Loucy (cell line): ENCODE measurements at regions not wholly inside any gene's neighbourhood (a gene's known extent, or its start where the extent isn't known, plus 50 kb on each side); places are given as distances from the start of the nearest gene placed in this dataset.

Source experiments
- H2AFZ ChIP-seq: fragments of 200-600 bp; sonication (generic); 2 replicates; pipeline ENCODE4 v1.6.0; 2016; ENCODE audit warnings: antibody characterized with exemption, mild to moderate bottlenecking, low read length, moderate library complexity
- H3F3A ChIP-seq: fragments of 200-600 bp; 2 replicates; pipeline ENCODE4 v1.6.0; 2016; ENCODE audit warnings: antibody characterized with exemption, low read depth, mild to moderate bottlenecking
- H3K27me3 ChIP-seq: fragments of 200-600 bp; sonication (generic); 2 replicates; pipeline ENCODE4 v1.6.1; 2014; ENCODE audit warnings: low read length, mild to moderate bottlenecking; ENCODE audit not compliant: insufficient read depth, poor library complexity, severe bottlenecking
- H3K36me3 ChIP-seq: fragments of 200-600 bp; sonication (generic); 2 replicates; pipeline ENCODE4 v1.6.1; 2016; ENCODE audit warnings: low read length; ENCODE audit not compliant: insufficient read depth
- H3K4me1 ChIP-seq: fragments of 200-600 bp; sonication (generic); 2 replicates; pipeline ENCODE4 v1.5.1; 2014; ENCODE audit warnings: low read length, mild to moderate bottlenecking; ENCODE audit not compliant: insufficient read depth, poor library complexity, severe bottlenecking
- H3K4me2 ChIP-seq: fragments of 200-600 bp; sonication (generic); 2 replicates; pipeline ENCODE4 v1.6.0; 2014; ENCODE audit warnings: antibody characterized with exemption, low read length, low read depth, mild to moderate bottlenecking; ENCODE audit not compliant: poor library complexity, severe bottlenecking
- H3K4me3 ChIP-seq: fragments of 200-600 bp; sonication (generic); 2 replicates; pipeline ENCODE4 v1.5.1; 2014; ENCODE audit warnings: low read length, mild to moderate bottlenecking, mixed read lengths; ENCODE audit not compliant: poor library complexity, severe bottlenecking
- H3K79me2 ChIP-seq: fragments of 200-600 bp; sonication (generic); 2 replicates; pipeline ENCODE4 v1.6.1; 2014; ENCODE audit warnings: low read length; ENCODE audit not compliant: insufficient read depth
- H3K9ac ChIP-seq: fragments of 200-600 bp; sonication (generic); 2 replicates; pipeline ENCODE4 v1.6.0; 2014; ENCODE audit warnings: mild to moderate bottlenecking, low read depth, low read length, moderate library complexity; ENCODE audit not compliant: poor library complexity, severe bottlenecking
- H3K9me2 ChIP-seq: fragments of 200-600 bp; sonication (generic); replicated peaks from 2 replicates; pipeline ENCODE4 v1.6.1; 2016; ENCODE audit warnings: low read depth, low read length, mixed read lengths
- H3K9me3 ChIP-seq: fragments of 200-600 bp; sonication (generic); 2 replicates; pipeline ENCODE4 v1.6.1; 2014; ENCODE audit warnings: mild to moderate bottlenecking, antibody characterized with exemption, low read length, low read depth; ENCODE audit not compliant: insufficient read depth
- H4K20me1 ChIP-seq: fragments of 200-600 bp; sonication (generic); 2 replicates; pipeline ENCODE4 v1.6.0; 2014; ENCODE audit warnings: antibody characterized with exemption, low read length, mild to moderate bottlenecking; ENCODE audit not compliant: insufficient read depth, poor library complexity, severe bottlenecking
- CTCF ChIP-seq: fragments of 200-600 bp; sonication (generic); conservative IDR thresholded peaks from 2 replicates; pipeline ENCODE4 v1.5.1; 2014; ENCODE audit warnings: mild to moderate bottlenecking, antibody characterized with exemption, low read length
- EZH2phosphoT487 ChIP-seq: fragments of 200-600 bp; IDR thresholded peaks from 2 replicates; pipeline ENCODE4 v1.6.1; 2018; ENCODE audit warnings: antibody characterized with exemption, mild to moderate bottlenecking, moderate library complexity, borderline replicate concordance

DNA sequence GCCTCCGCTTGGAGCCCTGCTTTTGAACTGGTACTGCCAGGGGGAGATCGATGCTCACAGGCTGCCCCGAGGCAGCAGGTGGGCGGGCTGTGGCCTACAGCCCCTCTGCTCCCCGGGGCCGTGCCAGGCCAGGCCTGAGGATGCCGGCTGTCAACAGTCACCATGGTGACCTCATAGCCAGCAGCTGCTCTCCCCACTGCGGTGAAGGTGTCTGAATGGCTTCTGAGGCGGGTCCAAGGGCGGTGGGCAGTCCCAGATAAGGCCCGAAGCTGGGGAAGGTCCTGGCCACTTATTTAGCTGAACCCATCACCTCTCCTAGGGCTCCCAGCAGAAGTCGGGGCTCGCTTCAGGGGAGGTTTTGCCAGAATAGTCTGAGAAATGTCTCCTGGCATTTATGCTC, 179.3 kb downstream of the ARHGAP12 start:
- Histone ChIP-seq H3K36me3 (no peaks in the 10 kb centered on the region), H3K27me3 (no peaks in the 10 kb centered on the region), H3K4me1 (peaks cover 11% of the 10 kb centered on the region), H3K4me3 (no peak overlapping the region), H3K9ac (no peak overlapping the region), H3F3A (no peaks in the 10 kb centered on the region), H3K4me2 (no peak overlapping the region), H3K9me3 (no peaks in the 10 kb centered on the region), H2AFZ (no peak overlapping the region), H3K9me2 (no peaks in the 10 kb centered on the region), H4K20me1 (no peaks in the 10 kb centered on the region), H3K79me2 (no peaks in the 10 kb centered on the region)
- no peak for TF ChIP-seq CTCF
- no peak for TF ChIP-seq EZH2phosphoT487

- TF ChIP-seq CTCF (no peak), EZH2phosphoT487 (no peak)
- Histone ChIP-seq H4K20me1 (no peaks in the 10 kb centered on the region), H3K9me3 (no peaks in the 10 kb centered on the region), H3K4me2 (no peak overlapping the region), H3F3A (no peaks in the 10 kb centered on the region), H3K4me3 (no peak overlapping the region), H3K9me2 (no peaks in the 10 kb centered on the region), H2AFZ (peak overlapping the region; percentile 13; the same call in 1 of the 2 replicates), H3K4me1 (peaks cover 11% of the 10 kb centered on the region), H3K79me2 (no peaks in the 10 kb centered on the region), H3K27me3 (no peaks in the 10 kb centered on the region), H3K36me3 (no peaks in the 10 kb centered on the region), H3K9ac (no peak overlapping the region)
Measured at GRCh38 chr10:31745612-31746376, 182.8 kb downstream of the ARHGAP12 start.

DNA sequence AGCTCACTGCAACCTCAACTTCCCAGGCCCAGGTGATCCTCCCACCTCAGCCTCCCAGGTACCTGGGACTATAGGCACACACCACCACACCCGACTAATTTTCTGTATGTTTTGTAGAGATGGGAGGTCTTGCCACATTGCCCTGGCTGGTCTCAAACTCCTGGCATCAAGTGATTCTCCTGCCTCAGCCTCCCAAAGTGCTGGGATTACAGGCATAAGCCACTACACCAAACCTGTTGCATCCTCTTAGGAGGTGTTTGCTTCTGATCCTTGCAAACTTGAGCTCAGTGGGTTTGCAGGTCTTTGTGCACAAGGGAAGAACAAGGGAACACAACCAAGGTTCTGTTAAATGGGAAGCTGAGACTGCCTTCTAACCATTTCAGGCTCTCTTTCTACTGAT, 184.6 kb downstream of the ARHGAP12 start:
- TF ChIP-seq CTCF (no peak), EZH2phosphoT487 (no peak)
- Histone ChIP-seq H3K36me3 (no peaks in the 10 kb centered on the region), H3K9me3 (no peaks in the 10 kb centered on the region), H3K27me3 (no peaks in the 10 kb centered on the region), H3K79me2 (no peaks in the 10 kb centered on the region), H3K4me2 (no peak overlapping the region), H3K9ac (no peak overlapping the region), H4K20me1 (no peaks in the 10 kb centered on the region), H3K4me3 (no peak overlapping the region), H3F3A (no peaks in the 10 kb centered on the region), H3K9me2 (no peaks in the 10 kb centered on the region), H2AFZ (no peak overlapping the region), H3K4me1 (peaks cover 11% of the 10 kb centered on the region)
